DOHH2 (cell line): ENCODE measurements at regions not wholly inside any gene's neighbourhood (a gene's known extent, or its start where the extent isn't known, plus 50 kb on each side); places are given as distances from the start of the nearest gene placed in this dataset.

Source experiments
- H3F3A ChIP-seq: fragments of 200-600 bp; sonication (generic), shearing (Covaris generic); 2 replicates; pipeline ENCODE4 v1.6.0; 2016; ENCODE audit warnings: antibody characterized with exemption, mild to moderate bottlenecking; ENCODE audit not compliant: control insufficient read depth, insufficient read depth
- H3K27ac ChIP-seq: fragments of 200-600 bp; sonication (generic); 2 replicates; pipeline ENCODE4 v1.5.1; 2014; ENCODE audit warnings: low read depth, mild to moderate bottlenecking, low read length, moderate library complexity
- H3K27me3 ChIP-seq: fragments of 200-600 bp; sonication (generic); 2 replicates; pipeline ENCODE4 v1.6.1; 2014; ENCODE audit warnings: mild to moderate bottlenecking, low read length, mixed read lengths; ENCODE audit not compliant: control insufficient read depth
- H3K36me3 ChIP-seq: fragments of 200-600 bp; sonication (generic); 2 replicates; pipeline ENCODE4 v1.6.1; 2014; ENCODE audit warnings: mild to moderate bottlenecking, low read length, moderate library complexity, mixed read lengths; ENCODE audit not compliant: control insufficient read depth
- H3K4me1 ChIP-seq: fragments of 200-600 bp; sonication (generic); 2 replicates; pipeline ENCODE4 v1.6.1; 2014; ENCODE audit warnings: mild to moderate bottlenecking, low read length, mixed read lengths; ENCODE audit not compliant: control insufficient read depth
- H3K4me2 ChIP-seq: fragments of 200-600 bp; sonication (generic); 2 replicates; pipeline ENCODE4 v1.6.0; 2014; ENCODE audit warnings: mild to moderate bottlenecking, low read length, moderate library complexity
- H3K4me3 ChIP-seq: fragments of 200-600 bp; sonication (generic); 2 replicates; pipeline ENCODE4 v1.5.1; 2014; ENCODE audit warnings: mild to moderate bottlenecking, low read length, mixed read lengths
- H3K79me2 ChIP-seq: fragments of 200-600 bp; sonication (generic); 2 replicates; pipeline ENCODE4 v1.6.1; 2014; ENCODE audit warnings: mild to moderate bottlenecking, low read length, mixed read lengths; ENCODE audit not compliant: control insufficient read depth
- H3K9me2 ChIP-seq: fragments of 200-600 bp; sonication (generic); replicated peaks from 2 replicates; pipeline ENCODE4 v1.6.1; 2014; ENCODE audit warnings: mild to moderate bottlenecking, low read length, mixed read lengths; ENCODE audit not compliant: control insufficient read depth
- H3K9me3 ChIP-seq: fragments of 200-600 bp; sonication (generic); 2 replicates; pipeline ENCODE4 v1.6.1; 2014; ENCODE audit warnings: antibody characterized with exemption, low read length, mixed read lengths; ENCODE audit not compliant: control insufficient read depth, insufficient read depth
- H4K20me1 ChIP-seq: fragments of 200-600 bp; sonication (generic); 2 replicates; pipeline ENCODE4 v1.6.0; 2014; ENCODE audit warnings: low read depth, mild to moderate bottlenecking, antibody characterized with exemption, low read length, moderate library complexity; ENCODE audit not compliant: control insufficient read depth, insufficient read depth
- EZH2phosphoT487 ChIP-seq: fragments of 200-600 bp; sonication (generic); IDR thresholded peaks from 2 replicates; pipeline ENCODE4 v1.6.1; 2017; ENCODE audit warnings: borderline replicate concordance, mild to moderate bottlenecking, antibody characterized with exemption, low read length, moderate library complexity, mixed read lengths
- TF ChIP-seq, protein P1 (sequence below): fragments of 200-600 bp; sonication (generic); IDR thresholded peaks from one replicate; pipeline ENCODE4 v1.5.1; 2014; ENCODE audit warnings: antibody characterized with exemption, mild to moderate bottlenecking, low read depth, low read length; ENCODE audit not compliant: poor library complexity, severe bottlenecking

DNA sequence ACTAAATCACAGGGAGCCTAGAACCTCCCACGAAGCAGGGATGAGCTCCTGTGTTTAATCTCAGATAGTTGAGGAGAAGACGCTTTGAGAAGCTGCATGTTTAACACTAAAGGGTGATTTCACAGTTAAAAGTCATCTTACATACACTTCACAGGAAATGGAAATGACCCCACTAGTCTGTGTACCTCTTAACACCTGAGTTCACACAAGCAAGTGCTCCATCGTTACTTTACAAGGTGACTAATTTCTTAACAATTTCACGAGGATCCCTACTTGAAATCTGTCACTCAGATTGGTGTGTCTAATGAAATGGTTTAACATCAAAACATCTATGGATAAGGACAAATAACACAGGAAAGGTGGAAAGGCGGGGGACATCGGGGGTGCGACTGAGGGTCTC is 93.8 kb upstream of the RPS6KA2 start:
- TF ChIP-seq, protein P1, sequence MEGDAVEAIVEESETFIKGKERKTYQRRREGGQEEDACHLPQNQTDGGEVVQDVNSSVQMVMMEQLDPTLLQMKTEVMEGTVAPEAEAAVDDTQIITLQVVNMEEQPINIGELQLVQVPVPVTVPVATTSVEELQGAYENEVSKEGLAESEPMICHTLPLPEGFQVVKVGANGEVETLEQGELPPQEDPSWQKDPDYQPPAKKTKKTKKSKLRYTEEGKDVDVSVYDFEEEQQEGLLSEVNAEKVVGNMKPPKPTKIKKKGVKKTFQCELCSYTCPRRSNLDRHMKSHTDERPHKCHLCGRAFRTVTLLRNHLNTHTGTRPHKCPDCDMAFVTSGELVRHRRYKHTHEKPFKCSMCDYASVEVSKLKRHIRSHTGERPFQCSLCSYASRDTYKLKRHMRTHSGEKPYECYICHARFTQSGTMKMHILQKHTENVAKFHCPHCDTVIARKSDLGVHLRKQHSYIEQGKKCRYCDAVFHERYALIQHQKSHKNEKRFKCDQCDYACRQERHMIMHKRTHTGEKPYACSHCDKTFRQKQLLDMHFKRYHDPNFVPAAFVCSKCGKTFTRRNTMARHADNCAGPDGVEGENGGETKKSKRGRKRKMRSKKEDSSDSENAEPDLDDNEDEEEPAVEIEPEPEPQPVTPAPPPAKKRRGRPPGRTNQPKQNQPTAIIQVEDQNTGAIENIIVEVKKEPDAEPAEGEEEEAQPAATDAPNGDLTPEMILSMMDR = no peak
- no peak for TF ChIP-seq EZH2phosphoT487
- Histone ChIP-seq H3K4me3 (no peak overlapping the region), H3K4me2 (no peak overlapping the region), H3K27me3 (peaks cover 18% of the 10 kb centered on the region; the same call in 1 of the 2 replicates), H3K79me2 (no peaks in the 10 kb centered on the region), H4K20me1 (no peaks in the 10 kb centered on the region; the same call in 1 of the 2 replicates), H3F3A (no peaks in the 10 kb centered on the region), H3K27ac (no peak overlapping the region), H3K9me2 (no peaks in the 10 kb centered on the region), H3K36me3 (no peaks in the 10 kb centered on the region), H3K4me1 (no peaks in the 10 kb centered on the region), H3K9me3 (no peaks in the 10 kb centered on the region)

DNA sequence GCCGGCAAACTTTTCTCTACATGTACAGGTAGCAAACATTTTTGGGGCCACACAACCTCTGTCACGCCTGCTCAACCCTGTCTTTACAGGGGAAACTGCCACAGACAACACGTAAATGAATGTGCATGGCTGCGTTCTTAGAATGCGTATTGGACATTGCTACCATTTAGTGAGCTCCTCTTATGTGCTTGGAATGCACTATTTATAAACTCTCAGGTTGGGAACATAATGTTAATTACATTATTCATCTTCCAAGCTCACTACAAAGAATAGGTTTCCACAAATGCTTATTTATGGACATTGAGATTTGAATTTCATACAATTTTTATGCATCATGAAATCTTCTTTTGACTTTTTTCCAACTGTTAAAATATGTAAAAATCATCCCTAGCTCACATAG is 92.0 kb upstream of the RPS6KA2 start:
- Histone ChIP-seq H3K4me1 (no peaks in the 10 kb centered on the region), H3F3A (no peaks in the 10 kb centered on the region), H3K27me3 (peaks cover 13% of the 10 kb centered on the region; the same call in 1 of the 2 replicates), H3K79me2 (no peaks in the 10 kb centered on the region), H3K27ac (no peak overlapping the region), H4K20me1 (no peaks in the 10 kb centered on the region; the same call in 1 of the 2 replicates), H3K4me2 (no peak overlapping the region), H3K36me3 (no peaks in the 10 kb centered on the region), H3K9me3 (no peaks in the 10 kb centered on the region), H3K9me2 (no peaks in the 10 kb centered on the region), H3K4me3 (no peak overlapping the region)
- no peak for TF ChIP-seq EZH2phosphoT487
- TF ChIP-seq, protein P1 = no peak

DNA sequence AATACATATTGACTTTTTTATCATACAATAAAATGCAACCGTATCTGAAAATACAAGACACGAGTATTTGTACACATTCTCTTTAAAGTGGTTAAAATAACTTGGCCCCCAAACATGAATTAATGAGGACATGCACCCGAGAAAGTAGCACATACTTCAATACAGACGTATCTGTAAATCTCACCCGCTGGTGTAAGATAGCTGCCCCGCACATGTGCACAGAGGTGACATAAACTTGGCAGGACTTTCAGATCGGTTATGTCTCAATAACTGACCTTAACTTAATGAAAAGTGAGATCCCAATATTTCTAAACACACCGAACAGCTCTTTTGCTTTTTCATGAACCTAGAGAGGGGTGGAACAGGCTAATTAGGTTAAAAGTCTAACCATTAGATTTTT is 91.5 kb upstream of the RPS6KA2 start:
- Histone ChIP-seq H3K4me3 (no peak overlapping the region), H3K4me1 (no peaks in the 10 kb centered on the region), H3K4me2 (no peak overlapping the region), H3K79me2 (no peaks in the 10 kb centered on the region), H3K27me3 (peaks cover 13% of the 10 kb centered on the region; the same call in 1 of the 2 replicates), H3F3A (no peaks in the 10 kb centered on the region), H3K36me3 (no peaks in the 10 kb centered on the region), H4K20me1 (no peaks in the 10 kb centered on the region; the same call in 1 of the 2 replicates), H3K9me3 (no peaks in the 10 kb centered on the region), H3K9me2 (no peaks in the 10 kb centered on the region), H3K27ac (no peak overlapping the region)
- TF ChIP-seq, protein P1 = no peak
- no peak for TF ChIP-seq EZH2phosphoT487
